ENCODE measurements at regions not wholly inside any gene's neighbourhood (a gene's known extent, or its start where the extent isn't known, plus 50 kb on each side); places are given as distances from the start of the nearest gene placed in this dataset.
"Not testable (repeated sequence)": the region's sequence is repeated elsewhere in the genome, so short reads cannot be mapped to it uniquely, and the experiment has no call there.

- WGBS, 2 donors, result 59 to 63% methylated on average over 3 of the region's 3 CpGs
- TF ChIP-seq POLR2A (IDR thresholded peaks at IDR 0.05), result no peak
- no peak for TF ChIP-seq CTCF (IDR thresholded peaks at IDR 0.05)
- TF ChIP-seq EP300 (IDR thresholded peaks at IDR 0.05), result no peak
- H3K27ac ChIP-seq, result no peak overlapping the region
These were observed 471.7 kb upstream of the MCTP2 start for GRCh38 chr15:93759629-93760028.

GRCh38 chr15:93758824-93759223 is 472.5 kb upstream of the MCTP2 start:
- no peak overlapping the region for H3K4me3 ChIP-seq
- no peak overlapping the region for H3K27ac ChIP-seq
- no peaks in the 10 kb centered on the region for H3K4me1 ChIP-seq
- WGBS, 2 donors, result 78 to 82% methylated on average over 2 of the region's 2 CpGs
- TF ChIP-seq CTCF (IDR thresholded peaks at IDR 0.05), result no peak
- TF ChIP-seq EP300 (IDR thresholded peaks at IDR 0.05), result no peak
- TF ChIP-seq POLR2A (IDR thresholded peaks at IDR 0.05), result no peak
- H3K27me3 ChIP-seq, result no peaks in the 10 kb centered on the region
- DNase-seq (ENCODE audit: low spot score in 2 of 2), result no peak
- H3K36me3 ChIP-seq, result no peaks in the 10 kb centered on the region
- H3K9me3 ChIP-seq, result peaks cover 0 to 8% (median 2%) of the 10 kb centered on the region in 4 donors

More at GRCh38 chr15:93759629-93760028, 471.7 kb upstream of the MCTP2 start:
- Histone ChIP-seq H3K36me3 (no peaks in the 10 kb centered on the region), H3K27me3 (no peaks in the 10 kb centered on the region), H3K9me3 (peaks cover 0 to 8% (median 2%) of the 10 kb centered on the region in 4 donors), H3K4me3 (no peak overlapping the region), H3K4me1 (no peaks in the 10 kb centered on the region)
- DNase-seq (ENCODE audit: low spot score in 2 of 2), result no peak

- no peak overlapping the region for H3K27ac ChIP-seq
- no peaks in the 10 kb centered on the region for H3K4me1 ChIP-seq
- no peak for TF ChIP-seq CTCF (IDR thresholded peaks at IDR 0.05)
- no peak for TF ChIP-seq POLR2A (IDR thresholded peaks at IDR 0.05)
- no peak for TF ChIP-seq EP300 (IDR thresholded peaks at IDR 0.05)
- peaks cover 0 to 25% (median 8%) of the 10 kb centered on the region in 4 donors for H3K9me3 ChIP-seq
- H3K36me3 ChIP-seq, result no peaks in the 10 kb centered on the region
- no peak for DNase-seq (ENCODE audit: low spot score in 2 of 2)
- no peaks in the 10 kb centered on the region for H3K27me3 ChIP-seq
- H3K4me3 ChIP-seq, result no peak overlapping the region
These were observed 482.7 kb upstream of the MCTP2 start for GRCh38 chr15:93748710-93749109.

GRCh38 chr15:93734976-93735375 is 496.4 kb upstream of the MCTP2 start:
- H3K9me3 ChIP-seq, result peaks cover 0 to 25% (median 3%) of the 10 kb centered on the region in 4 donors
- 91 to 95% methylated on average over 8 of the region's 8 CpGs for WGBS, 2 donors
- H3K4me3 ChIP-seq; H3K27me3 ChIP-seq; H3K36me3 ChIP-seq; H3K4me1 ChIP-seq; H3K27ac ChIP-seq; DNase-seq (ENCODE audit: low spot score in 2 of 2): not testable (repeated sequence)

- Histone ChIP-seq H3K4me3 (no peak overlapping the region), H3K9me3 (peaks cover 0 to 11% (median 0%) of the 10 kb centered on the region in 4 donors), H3K36me3 (no peaks in the 10 kb centered on the region), H3K27me3 (no peaks in the 10 kb centered on the region), H3K4me1 (no peaks in the 10 kb centered on the region), H3K27ac (no peak overlapping the region)
- 92 to 96% methylated on average over 11 of the region's 11 CpGs for WGBS, 2 donors
- no peak for DNase-seq (ENCODE audit: low spot score in 2 of 2)
- TF ChIP-seq EP300 (IDR thresholded peaks at IDR 0.05) (no peak), CTCF (IDR thresholded peaks at IDR 0.05) (no peak), POLR2A (IDR thresholded peaks at IDR 0.05) (no peak)
These were observed 500.6 kb upstream of the MCTP2 start for GRCh38 chr15:93730724-93731123.

GRCh38 chr15:93722165-93722564 is 509.2 kb upstream of the MCTP2 start:
- Histone ChIP-seq H3K27me3 (no peaks in the 10 kb centered on the region), H3K27ac (no peak overlapping the region), H3K9me3 (no peaks in the 10 kb centered on the region), H3K36me3 (no peaks in the 10 kb centered on the region), H3K4me1 (no peaks in the 10 kb centered on the region), H3K4me3 (no peak overlapping the region)
- TF ChIP-seq EP300 (IDR thresholded peaks at IDR 0.05), result no peak
- no peak for TF ChIP-seq CTCF (IDR thresholded peaks at IDR 0.05)
- TF ChIP-seq POLR2A (IDR thresholded peaks at IDR 0.05), result no peak
- DNase-seq (ENCODE audit: low spot score in 2 of 2), result no peak

All from tibial nerve (tissue), 4 donors.